ENCODE measurements at regions not wholly inside any gene's neighbourhood (a gene's known extent, or its start where the extent isn't known, plus 50 kb on each side); places are given as distances from the start of the nearest gene placed in this dataset.

DNA sequence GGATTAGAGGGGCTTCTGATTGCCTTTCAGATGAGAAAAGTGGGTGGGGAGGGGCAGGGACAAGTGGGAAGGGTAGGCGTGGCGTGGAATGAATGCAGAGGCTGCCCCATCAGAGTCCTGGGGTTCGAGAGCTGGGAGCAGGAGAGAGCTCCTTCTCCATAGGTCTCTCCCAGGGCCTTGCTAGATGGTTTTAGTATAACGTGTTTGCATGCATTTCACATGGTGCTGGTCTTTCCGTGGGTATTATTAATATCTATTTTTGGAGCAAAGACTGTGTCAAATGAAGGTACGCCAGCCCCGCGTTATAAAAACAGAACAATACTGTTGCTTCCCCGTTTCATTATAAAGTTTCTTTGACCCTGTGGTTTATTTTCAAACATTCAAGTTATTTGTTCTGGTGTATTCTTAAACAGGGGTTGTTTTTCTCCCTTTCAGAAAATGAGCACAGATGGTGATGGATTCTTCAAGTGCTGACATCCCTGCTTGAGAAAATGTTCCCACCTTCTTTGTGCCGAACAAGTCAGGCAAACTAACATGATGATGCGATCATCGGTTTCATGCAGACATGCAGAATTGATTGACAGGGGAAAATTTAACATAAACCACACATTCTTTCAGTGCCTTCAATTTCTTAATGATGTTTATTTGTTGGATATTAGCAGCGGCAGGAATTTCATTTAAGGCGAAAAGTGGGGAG, 62.1 kb upstream of the ZNF536 start:
- 78 to 84% (median 82%) methylated on average over 14 of the region's 14 CpGs for WGBS, 4 donors
- intact Hi-C loops (cut with DNase I), result no loop called here
- DNase-seq, result no peak
- Histone ChIP-seq H3K27me3 (peaks cover 0 to 5% (median 0%) of the 10 kb centered on the region in 9 donors), H3K36me3 (no peaks in the 10 kb centered on the region), H3K4me1 (no peaks in the 10 kb centered on the region), H3K27ac (no peak overlapping the region), H3K9me3 (no peaks in the 10 kb centered on the region), H3K4me3 (no peak overlapping the region)
- ATAC-seq, result no peak
- TF ChIP-seq CTCF (IDR thresholded peaks at IDR 0.05) (no peak), POLR2A (IDR thresholded peaks at IDR 0.05) (no peak)

- peaks cover 0 to 2% (median 0%) of the 10 kb centered on the region in 12 donors for H3K9me3 ChIP-seq
- intact Hi-C loops (cut with DNase I), result no loop called here
- no peak overlapping the region for H3K27ac ChIP-seq
- ATAC-seq (no peak), DNase-seq (no peak)
- no peaks in the 10 kb centered on the region for H3K4me1 ChIP-seq
- no peak overlapping the region for H3K4me3 ChIP-seq
- TF ChIP-seq POLR2A (IDR thresholded peaks at IDR 0.05), result no peak
- TF ChIP-seq CTCF (IDR thresholded peaks at IDR 0.05), result no peak
- H3K27me3 ChIP-seq, result peaks cover 0 to 5% (median 0%) of the 10 kb centered on the region in 9 donors
- 80 to 85% (median 82%) methylated on average over 12 to 16 of the region's 16 CpGs for WGBS, 4 donors
- H3K36me3 ChIP-seq, result no peaks in the 10 kb centered on the region
Measured at GRCh38 chr19:30310602-30311263, 61.5 kb upstream of the ZNF536 start.

DNA sequence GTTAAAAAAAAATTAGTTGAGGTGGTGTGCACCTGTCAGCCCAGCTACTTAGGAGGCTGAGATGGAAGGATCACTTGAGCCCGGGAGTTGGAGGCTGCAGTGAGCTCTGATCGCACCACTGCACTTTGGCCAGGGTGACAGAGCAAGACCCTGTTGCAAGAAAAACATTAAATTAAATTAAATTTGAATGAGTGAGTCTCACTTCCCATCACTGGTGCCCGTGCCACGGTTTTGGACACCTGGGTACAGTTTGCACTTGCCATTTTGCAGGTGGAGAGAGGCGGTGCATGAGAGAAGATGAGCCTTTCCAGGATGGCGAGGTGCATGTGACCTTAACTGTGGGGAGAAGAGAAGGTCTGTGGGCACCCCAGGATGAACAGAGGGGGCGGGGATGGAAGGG, 60.3 kb upstream of the ZNF536 start:
- intact Hi-C loops (cut with DNase I), result no loop called here
- H3K27me3 ChIP-seq, result peaks cover 0 to 5% (median 0%) of the 10 kb centered on the region in 9 donors
- no peak overlapping the region for H3K27ac ChIP-seq
- H3K4me1 ChIP-seq, result no peaks in the 10 kb centered on the region
- H3K4me3 ChIP-seq, result no peak overlapping the region
- TF ChIP-seq POLR2A (IDR thresholded peaks at IDR 0.05) (no peak), CTCF (IDR thresholded peaks at IDR 0.05) (no peak)
- H3K9me3 ChIP-seq, result peaks cover 0 to 10% (median 0%) of the 10 kb centered on the region in 12 donors
- 85 to 88% (median 88%) methylated on average over 7 of the region's 7 CpGs for WGBS, 4 donors
- no peaks in the 10 kb centered on the region for H3K36me3 ChIP-seq
- ATAC-seq (no peak), DNase-seq (no peak)

- peaks cover 0 to 10% (median 0%) of the 10 kb centered on the region in 12 donors for H3K9me3 ChIP-seq
- H3K27me3 ChIP-seq, result peaks cover 0 to 5% (median 0%) of the 10 kb centered on the region in 9 donors
- no peak for TF ChIP-seq CTCF (IDR thresholded peaks at IDR 0.05)
- no peak for TF ChIP-seq POLR2A (IDR thresholded peaks at IDR 0.05)
- no peak for ATAC-seq
- DNase-seq, result no peak
- no peak overlapping the region for H3K27ac ChIP-seq
- H3K4me1 ChIP-seq, result no peaks in the 10 kb centered on the region
- no peak overlapping the region for H3K4me3 ChIP-seq
- intact Hi-C loops (cut with DNase I), result no loop called here
- WGBS, 4 donors, result 76 to 81% (median 77%) methylated on average over 12 to 14 of the region's 14 CpGs
- no peaks in the 10 kb centered on the region for H3K36me3 ChIP-seq
Measured at GRCh38 chr19:30312582-30313352, 59.4 kb upstream of the ZNF536 start.

Measured in heart left ventricle (tissue), 16 donors.